KG1 (cell line): ENCODE measurements at regions not wholly inside any gene's neighbourhood (a gene's known extent, or its start where the extent isn't known, plus 50 kb on each side); places are given as distances from the start of the nearest gene placed in this dataset.

Experiments used
- DNase-seq: peaks from one replicate; lab custom pipeline; 2025; lab: John Stamatoyannopoulos, UW

GRCh38 chr10:105540381-105540780 is 899.3 kb downstream of the SORCS3 start:
- DNase-seq = no peak

- no peak for DNase-seq
Measured at GRCh38 chr10:105538874-105539273, 897.8 kb downstream of the SORCS3 start.

- no peak for DNase-seq
Measured at GRCh38 chr10:105535478-105535877, 894.4 kb downstream of the SORCS3 start.

GRCh38 chr10:105534086-105534485 is 893.0 kb downstream of the SORCS3 start:
- DNase-seq = no peak

GRCh38 chr10:105516511-105516910 is 875.4 kb downstream of the SORCS3 start:
- no peak for DNase-seq

- DNase-seq = no peak
Measured at GRCh38 chr10:105514106-105514505, 873.0 kb downstream of the SORCS3 start.

- DNase-seq = no peak
Measured at GRCh38 chr10:105509517-105509916, 868.4 kb downstream of the SORCS3 start.

- no peak for DNase-seq
Measured at GRCh38 chr10:105506262-105506661, 865.2 kb downstream of the SORCS3 start.

- no peak for DNase-seq
Measured at GRCh38 chr10:105503714-105504113, 862.6 kb downstream of the SORCS3 start.

GRCh38 chr10:105502058-105502457 is 861.0 kb downstream of the SORCS3 start:
- no peak for DNase-seq

- DNase-seq = no peak
Measured at GRCh38 chr10:105494944-105495343, 853.9 kb downstream of the SORCS3 start.

- no peak for DNase-seq
Measured at GRCh38 chr10:105494303-105494702, 853.2 kb downstream of the SORCS3 start.

GRCh38 chr10:105473170-105473569 is 832.1 kb downstream of the SORCS3 start:
- DNase-seq = no peak

- DNase-seq = no peak
Measured at GRCh38 chr10:105468759-105469158, 827.7 kb downstream of the SORCS3 start.

GRCh38 chr10:105466521-105466920 is 825.4 kb downstream of the SORCS3 start:
- DNase-seq = no peak

- DNase-seq = no peak
Measured at GRCh38 chr10:105434970-105435369, 793.9 kb downstream of the SORCS3 start.

- no peak for DNase-seq
Measured at GRCh38 chr10:105413997-105414396, 772.9 kb downstream of the SORCS3 start.

- DNase-seq = no peak
Measured at GRCh38 chr10:105409370-105409769, 768.3 kb downstream of the SORCS3 start.

GRCh38 chr10:105406488-105406887 is 765.4 kb downstream of the SORCS3 start:
- no peak for DNase-seq

GRCh38 chr10:105398202-105398601 is 757.1 kb downstream of the SORCS3 start:
- DNase-seq = no peak

GRCh38 chr10:105391670-105392351 is 750.7 kb downstream of the SORCS3 start:
- no peak for DNase-seq

- no peak for DNase-seq
Measured at GRCh38 chr10:105387971-105388370, 746.9 kb downstream of the SORCS3 start.

GRCh38 chr10:105383978-105384377 is 742.9 kb downstream of the SORCS3 start:
- no peak for DNase-seq

GRCh38 chr10:105370692-105371091 is 729.6 kb downstream of the SORCS3 start:
- DNase-seq = no peak
